Activated CD4-positive, alpha-beta T cell treated with anti-CD3 and anti-CD28 coated beads for 36 hours (primary cell): ENCODE measurements at regions not wholly inside any gene's neighbourhood (a gene's known extent, or its start where the extent isn't known, plus 50 kb on each side); places are given as distances from the start of the nearest gene placed in this dataset.

Experiments
- ATAC-seq: fragments of 200-7000 bp; cut with Tn5 transposase; one replicate; pipeline ENCODE4 v1.10.0; 2021; ENCODE audit warnings: mild to moderate bottlenecking, moderate library complexity
- CTCF ChIA-PET: fragments of 350-600 bp; sonication (Branson Sonifier 250); formaldehyde crosslinking; loops from one replicate; lab custom pipeline; 2021; ENCODE audit warnings: antibody characterized with exemption; lab: Charles Lee
- POLR2A ChIA-PET: fragments of 350-600 bp; sonication (Branson Sonifier 250); formaldehyde crosslinking; loops from one replicate; lab custom pipeline; 2021; ENCODE audit warnings: antibody characterized with exemption, inconsistent platforms; lab: Charles Lee
- DNase-seq: peaks from one replicate; pipeline ENCODE4 v3.0.0-alpha.2; 2020
- H3K27ac Mint-ChIP-seq: one replicate; pipeline ENCODE4 v1.8.0; 2021; ENCODE audit warnings: mixed read lengths
- H3K27me3 Mint-ChIP-seq: one replicate; pipeline ENCODE4 v1.8.0; 2021; ENCODE audit warnings: mixed read lengths
- H3K36me3 Mint-ChIP-seq: one replicate; pipeline ENCODE4 v1.8.0; 2021; ENCODE audit warnings: low read depth, mixed read lengths
- H3K4me1 Mint-ChIP-seq: one replicate; pipeline ENCODE4 v1.8.0; 2021; ENCODE audit warnings: mixed read lengths
- H3K4me3 Mint-ChIP-seq: one replicate; pipeline ENCODE4 v1.8.0; 2021; ENCODE audit warnings: mild to moderate bottlenecking, moderate library complexity, mixed read lengths
- H3K9me3 Mint-ChIP-seq: one replicate; pipeline ENCODE4 v1.8.0; 2021; ENCODE audit warnings: low read depth, mixed read lengths
- intact Hi-C, 2 experiments: fragments of 100-400 bp; cut with DNase I in 1 of 2; cut with micrococcal nuclease in 1 of 2; formaldehyde crosslinking; loops; one replicate each; pipeline versions ENCODE4 v1.14.2 to v1.15.1; 2022 to 2024; cut with DNase I, micrococcal nuclease

DNA sequence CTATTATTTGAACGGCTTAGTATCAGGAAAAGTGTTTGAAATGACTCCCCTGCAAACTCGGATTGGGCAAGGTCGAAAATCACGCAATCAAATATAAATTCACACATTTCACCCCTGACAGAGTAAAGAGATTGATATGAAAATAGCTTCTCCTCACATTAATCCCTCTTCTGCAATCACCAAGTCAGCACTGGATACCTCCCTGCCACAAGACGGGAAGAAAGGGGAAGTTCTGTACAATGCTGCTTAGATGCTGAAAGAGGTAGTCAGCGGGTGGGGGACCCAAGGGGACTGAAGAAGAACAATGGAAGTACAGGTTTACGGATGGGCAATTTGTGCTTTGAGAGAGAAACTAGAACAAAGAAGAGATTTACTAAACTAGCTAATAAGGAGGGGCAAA is 72.0 kb upstream of the ANK3 start:
- Mint-ChIP-seq H3K36me3 (peaks cover 6% of the 10 kb centered on the region), H3K9me3 (no peaks in the 10 kb centered on the region), H3K27me3 (no peaks in the 10 kb centered on the region), H3K4me3 (no peak overlapping the region), H3K4me1 (peaks cover 29% of the 10 kb centered on the region), H3K27ac (no peak overlapping the region)
- no peak for DNase-seq
- ATAC-seq, result no peak
- ChIA-PET POLR2A (no interaction called here), CTCF (interaction anchor here (0.6 to 1.1 kb wide), 4 partner anchors 20 to 361 kb away, joined by 3 to 4 read pairs (median 4); no protein-coding TSS in a partner anchor)
- intact Hi-C loops, result no loop called here

DNA sequence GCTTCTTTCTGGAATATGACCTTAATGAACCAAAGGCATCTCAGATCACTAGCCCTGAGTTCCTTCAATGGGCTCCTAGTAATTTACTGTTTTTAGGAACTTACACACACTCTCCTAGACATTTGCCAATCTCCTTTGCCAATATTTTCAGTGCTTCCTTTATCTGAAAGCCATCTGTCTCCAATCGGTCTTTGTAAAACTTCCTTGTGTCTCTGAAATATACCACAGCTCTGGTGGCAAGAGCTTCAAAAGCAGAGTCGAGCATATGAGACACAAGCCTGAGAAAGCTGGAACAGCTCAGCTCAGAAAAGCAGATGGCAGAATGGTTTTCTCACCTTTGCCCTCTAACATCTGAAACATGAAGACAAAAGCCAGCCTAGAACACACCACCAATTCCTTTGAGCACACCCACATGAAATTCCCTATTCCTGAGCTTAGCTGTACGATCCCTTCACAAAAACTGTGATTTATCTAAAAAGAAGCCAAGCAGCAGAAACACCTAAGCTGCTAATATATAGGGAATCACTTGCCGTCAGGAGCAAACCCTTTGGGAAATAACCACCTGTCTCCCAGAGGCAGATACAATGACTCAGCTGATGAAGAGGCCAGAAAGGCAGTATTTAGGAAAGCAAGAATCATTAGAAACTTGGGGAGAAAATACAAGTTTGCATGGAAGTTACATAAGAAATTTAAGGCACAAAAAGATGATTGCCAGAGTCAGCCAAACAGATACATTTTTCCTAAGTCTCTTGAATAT is 70.2 kb upstream of the ANK3 start:
- DNase-seq (no peak), ATAC-seq (no peak)
- Mint-ChIP-seq H3K27ac (no peak overlapping the region), H3K27me3 (no peaks in the 10 kb centered on the region), H3K4me1 (peaks cover 35% of the 10 kb centered on the region), H3K4me3 (no peak overlapping the region), H3K36me3 (peaks cover 3% of the 10 kb centered on the region), H3K9me3 (no peaks in the 10 kb centered on the region)
- ChIA-PET POLR2A (no interaction called here), CTCF (no interaction called here)
- intact Hi-C loops, result loop anchor here in 1 of 2 experiments (5.0 kb wide), 1 partner anchor 77 kb away; no protein-coding TSS in a partner anchor

DNA sequence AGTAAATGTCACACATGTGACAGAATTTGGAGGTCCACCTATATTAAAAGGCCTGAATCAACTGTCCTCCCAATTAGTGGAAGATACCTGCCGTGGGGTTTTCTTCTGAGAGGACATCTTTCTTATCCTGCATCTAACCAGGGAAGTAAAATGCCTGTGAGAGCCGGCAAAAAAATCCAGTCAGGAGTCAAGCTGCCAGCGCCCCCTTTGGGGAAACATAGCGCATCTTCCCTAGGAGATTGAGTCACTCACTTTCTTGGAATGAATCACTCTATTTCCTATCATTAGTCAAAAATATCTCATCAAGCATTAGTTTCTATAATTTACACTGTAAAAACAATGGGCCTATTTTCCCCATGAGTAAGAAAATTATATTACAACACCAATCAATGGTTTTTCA is 66.4 kb upstream of the ANK3 start:
- POLR2A ChIA-PET, result no interaction called here
- H3K4me1 Mint-ChIP-seq, result peaks cover 35% of the 10 kb centered on the region
- CTCF ChIA-PET, result no interaction called here
- DNase-seq, result no peak
- H3K27me3 Mint-ChIP-seq, result no peaks in the 10 kb centered on the region
- no peaks in the 10 kb centered on the region for H3K9me3 Mint-ChIP-seq
- H3K36me3 Mint-ChIP-seq, result no peaks in the 10 kb centered on the region
- intact Hi-C loops, result loop anchor here in 1 of 2 experiments (5.0 kb wide), 1 partner anchor 81 kb away; no protein-coding TSS in a partner anchor
- no peak for ATAC-seq
- H3K27ac Mint-ChIP-seq, result no peak overlapping the region
- no peak overlapping the region for H3K4me3 Mint-ChIP-seq

DNA sequence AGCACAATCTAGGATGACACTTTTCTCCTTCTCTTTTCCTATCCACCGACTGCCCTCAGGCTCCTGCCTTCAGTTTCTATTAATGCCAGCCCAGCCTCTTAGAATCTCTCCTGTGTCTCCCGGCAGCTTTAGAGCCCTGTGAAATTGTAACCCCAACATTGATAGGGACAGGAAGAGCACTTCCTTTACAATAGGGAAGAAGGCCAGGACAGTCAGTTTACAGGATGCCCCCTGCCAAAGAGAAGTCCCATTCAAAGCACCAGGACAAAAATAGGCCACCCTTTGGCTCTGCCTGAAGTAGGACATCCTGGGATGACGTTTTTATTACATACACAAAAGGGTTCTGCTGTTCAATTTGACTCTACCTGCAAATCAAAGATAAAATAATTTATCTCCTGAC is 64.7 kb upstream of the ANK3 start:
- CTCF ChIA-PET, result interaction anchor here (0.6 to 1.4 kb wide), 2 partner anchors 9 to 57 kb away, joined by 3 to 5 read pairs; no protein-coding TSS in a partner anchor
- Mint-ChIP-seq H3K27ac (no peak overlapping the region), H3K4me1 (peaks cover 27% of the 10 kb centered on the region), H3K36me3 (no peaks in the 10 kb centered on the region), H3K4me3 (no peak overlapping the region), H3K9me3 (no peaks in the 10 kb centered on the region), H3K27me3 (no peaks in the 10 kb centered on the region)
- ATAC-seq (no peak), DNase-seq (no peak)
- POLR2A ChIA-PET, result no interaction called here
- intact Hi-C loops, result no loop called here

DNA sequence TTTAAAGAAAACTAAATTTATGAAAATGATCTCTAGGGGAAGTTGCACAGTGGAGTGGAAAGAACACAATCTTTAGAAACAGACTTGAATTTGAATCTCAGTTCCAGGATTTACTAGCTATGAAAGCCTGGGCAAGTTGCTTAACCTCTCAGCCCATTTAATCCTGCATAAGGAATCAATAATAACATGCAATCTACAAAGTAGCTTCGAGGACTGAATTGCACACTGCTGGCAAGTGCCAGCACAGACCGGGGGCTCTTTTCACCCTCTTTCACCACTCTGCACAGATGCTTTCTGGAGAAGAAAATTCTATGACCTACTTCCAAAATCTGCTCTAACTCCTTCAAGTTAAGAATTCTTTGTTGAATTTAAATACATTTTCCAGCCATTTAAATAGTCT is 63.4 kb upstream of the ANK3 start:
- intact Hi-C loops, result no loop called here
- no peaks in the 10 kb centered on the region for H3K9me3 Mint-ChIP-seq
- CTCF ChIA-PET, result interaction anchor here (0.9 to 2.4 kb wide), 5 partner anchors 8 to 292 kb away, joined by 3 to 8 read pairs (median 3); no protein-coding TSS in a partner anchor
- POLR2A ChIA-PET, result no interaction called here
- DNase-seq, result no peak
- H3K4me1 Mint-ChIP-seq, result peaks cover 20% of the 10 kb centered on the region
- no peak overlapping the region for H3K27ac Mint-ChIP-seq
- no peaks in the 10 kb centered on the region for H3K27me3 Mint-ChIP-seq
- ATAC-seq, result no peak
- H3K4me3 Mint-ChIP-seq, result no peak overlapping the region
- H3K36me3 Mint-ChIP-seq, result no peaks in the 10 kb centered on the region

- Mint-ChIP-seq H3K4me3 (no peak overlapping the region), H3K36me3 (no peaks in the 10 kb centered on the region), H3K4me1 (peaks cover 24% of the 10 kb centered on the region), H3K9me3 (no peaks in the 10 kb centered on the region), H3K27me3 (no peaks in the 10 kb centered on the region), H3K27ac (no peak overlapping the region)
- DNase-seq (no peak), ATAC-seq (no peak)
- intact Hi-C loops, result no loop called here
- ChIA-PET POLR2A (no interaction called here), CTCF (interaction anchor here (0.8 to 1.5 kb wide), 2 partner anchors 9 to 196 kb away, joined by 3 to 4 read pairs; no protein-coding TSS in a partner anchor)
These were observed 60.6 kb upstream of the ANK3 start for GRCh38 chr10:60450291-60450690.

DNA sequence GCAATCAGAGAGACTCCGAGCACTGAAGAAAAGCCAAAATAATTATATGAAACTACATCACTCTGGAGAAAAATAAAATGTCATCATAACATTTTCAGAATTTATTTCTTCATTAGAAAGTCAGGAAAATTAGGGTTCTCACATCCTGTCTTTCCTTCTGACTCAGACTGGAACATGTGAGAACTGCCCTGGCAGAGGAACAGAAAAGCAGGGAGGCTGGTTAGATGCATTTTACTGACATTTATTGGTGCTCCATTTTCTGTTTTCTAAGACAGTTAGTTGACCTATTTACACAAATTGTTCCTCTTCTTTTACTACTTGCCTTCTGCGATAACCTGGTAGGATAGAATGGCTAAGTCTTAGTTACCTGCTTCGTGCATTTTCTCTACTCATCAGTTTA is 58.6 kb upstream of the ANK3 start:
- H3K4me3 Mint-ChIP-seq, result no peak overlapping the region
- H3K9me3 Mint-ChIP-seq, result no peaks in the 10 kb centered on the region
- CTCF ChIA-PET, result interaction anchor here (0.8 kb wide), 1 partner anchor 352 kb away, joined by 3 read pairs; no protein-coding TSS in a partner anchor
- H3K36me3 Mint-ChIP-seq, result no peaks in the 10 kb centered on the region
- DNase-seq, result no peak
- no peak overlapping the region for H3K27ac Mint-ChIP-seq
- no peak for ATAC-seq
- intact Hi-C loops, result no loop called here
- H3K27me3 Mint-ChIP-seq, result no peaks in the 10 kb centered on the region
- POLR2A ChIA-PET, result no interaction called here
- H3K4me1 Mint-ChIP-seq, result peaks cover 24% of the 10 kb centered on the region

DNA sequence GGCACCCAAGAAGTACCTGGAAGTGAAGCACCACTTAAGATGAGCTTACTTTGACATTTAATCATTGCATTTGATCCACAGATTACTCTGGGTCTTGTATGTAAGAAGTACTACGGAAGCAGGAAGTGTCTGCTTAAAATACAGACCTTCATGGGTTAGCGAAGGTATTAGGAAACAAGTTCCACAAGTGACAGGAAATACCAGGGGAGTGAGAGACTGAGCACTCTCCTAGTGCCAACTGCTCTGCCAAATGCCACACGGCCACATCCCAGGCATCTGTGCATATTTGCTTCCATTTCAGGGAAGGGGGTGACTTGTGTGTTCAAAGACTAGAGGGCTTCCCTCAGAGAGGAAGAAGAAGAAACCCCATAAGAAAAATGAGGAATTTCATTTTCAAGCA is 57.2 kb upstream of the ANK3 start:
- H3K27ac Mint-ChIP-seq, result peak overlapping the region; percentile 68
- no peak overlapping the region for H3K4me3 Mint-ChIP-seq
- DNase-seq (no peak), ATAC-seq (peak; percentile 81)
- H3K36me3 Mint-ChIP-seq, result peaks cover 2% of the 10 kb centered on the region
- no peaks in the 10 kb centered on the region for H3K9me3 Mint-ChIP-seq
- H3K27me3 Mint-ChIP-seq, result no peaks in the 10 kb centered on the region
- intact Hi-C loops, result no loop called here
- peaks cover 24% of the 10 kb centered on the region for H3K4me1 Mint-ChIP-seq
- ChIA-PET POLR2A (interaction anchor here (1.6 kb wide), 1 partner anchor 331 kb away, joined by 3 read pairs; the partner anchor contains the start of gene CDK1), CTCF (interaction anchor here (1.0 to 4.7 kb wide), 4 partner anchors 32 to 370 kb away, joined by 3 to 91 read pairs (median 7); no protein-coding TSS in a partner anchor)

DNA sequence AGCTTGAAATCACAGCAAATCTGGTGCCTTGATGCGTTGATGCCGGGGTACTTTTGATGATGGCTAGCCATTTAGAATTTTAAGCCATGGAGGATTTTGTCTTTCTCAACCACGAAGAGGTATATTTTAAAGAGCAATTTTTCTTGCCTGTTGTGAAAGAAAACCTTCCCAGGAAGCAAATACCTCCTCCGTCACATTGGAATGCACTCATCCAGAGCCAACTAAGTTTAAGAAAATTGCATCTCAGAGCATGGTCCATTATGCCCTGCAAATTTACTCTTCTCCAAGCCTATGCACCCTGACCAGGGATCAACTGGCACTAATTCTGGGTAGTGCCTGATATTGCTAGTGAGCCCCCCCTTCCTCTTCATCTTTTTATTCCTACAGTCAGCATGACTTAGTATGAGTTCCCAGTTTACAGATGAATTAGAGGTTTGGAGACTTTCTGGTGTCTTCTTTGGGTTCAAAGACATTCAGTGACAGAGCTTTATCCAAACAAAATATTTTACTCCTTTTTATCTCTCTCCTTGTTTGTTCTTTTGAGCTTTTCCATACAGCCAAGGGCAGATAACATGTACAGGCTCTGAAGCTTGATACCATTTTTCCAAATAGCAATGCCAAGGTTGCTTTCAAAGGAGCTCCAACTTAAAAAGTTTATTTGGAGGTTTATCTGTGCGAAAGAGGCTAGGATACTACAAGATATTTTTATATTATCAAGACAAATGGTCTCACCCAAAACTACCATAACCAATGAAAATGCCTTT is 56.6 kb upstream of the ANK3 start:
- Mint-ChIP-seq H3K4me1 (peaks cover 24% of the 10 kb centered on the region), H3K27me3 (no peaks in the 10 kb centered on the region), H3K4me3 (no peak overlapping the region), H3K9me3 (no peaks in the 10 kb centered on the region), H3K36me3 (peaks cover 2% of the 10 kb centered on the region), H3K27ac (no peak overlapping the region)
- ATAC-seq (no peak), DNase-seq (no peak)
- CTCF ChIA-PET, result interaction anchor here (1.0 to 4.7 kb wide), 8 partner anchors 10 to 371 kb away, joined by 3 to 91 read pairs (median 6); no protein-coding TSS in a partner anchor
- intact Hi-C loops, result no loop called here
- POLR2A ChIA-PET, result interaction anchor here (1.6 kb wide), 1 partner anchor 332 kb away, joined by 3 read pairs; the partner anchor contains the start of gene CDK1

- H3K9me3 Mint-ChIP-seq, result no peaks in the 10 kb centered on the region
- H3K27me3 Mint-ChIP-seq, result no peaks in the 10 kb centered on the region
- H3K36me3 Mint-ChIP-seq, result peaks cover 2% of the 10 kb centered on the region
- ChIA-PET CTCF (interaction anchor here (0.7 to 4.7 kb wide), 13 partner anchors 9 to 344 kb away, joined by 3 to 91 read pairs (median 5); no protein-coding TSS in a partner anchor), POLR2A (no interaction called here)
- intact Hi-C loops, result loop anchor here (1.0 to 2.0 kb wide), 2 partner anchors 203 to 324 kb away; no protein-coding TSS in a partner anchor
- no peak overlapping the region for H3K4me3 Mint-ChIP-seq
- H3K4me1 Mint-ChIP-seq, result peaks cover 29% of the 10 kb centered on the region
- no peak overlapping the region for H3K27ac Mint-ChIP-seq
- DNase-seq (no peak), ATAC-seq (no peak)
These were observed 54.9 kb upstream of the ANK3 start for GRCh38 chr10:60444494-60445064.

DNA sequence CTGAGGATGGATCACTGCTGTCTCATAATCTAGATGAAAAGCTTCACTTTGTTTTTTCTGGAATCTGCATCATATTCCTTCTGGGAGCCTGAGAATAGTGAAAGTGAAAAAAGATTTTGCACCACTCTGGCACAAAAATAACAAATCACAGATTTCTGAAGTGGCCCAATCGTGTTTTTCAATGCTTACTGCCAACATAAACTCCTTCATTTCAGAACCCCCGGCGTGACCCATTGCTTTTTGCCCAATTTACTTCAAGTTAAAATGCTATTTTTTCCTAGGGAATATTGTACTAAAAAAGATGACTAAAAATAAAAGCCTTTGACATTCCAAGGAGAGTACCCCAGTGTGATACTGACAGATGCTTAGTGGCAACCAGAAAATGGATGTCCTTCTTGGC is 53.7 kb upstream of the ANK3 start:
- no peak for ATAC-seq
- DNase-seq, result no peak
- Mint-ChIP-seq H3K9me3 (no peaks in the 10 kb centered on the region), H3K4me1 (peaks cover 27% of the 10 kb centered on the region), H3K27ac (no peak overlapping the region), H3K36me3 (peaks cover 2% of the 10 kb centered on the region), H3K4me3 (no peak overlapping the region), H3K27me3 (no peaks in the 10 kb centered on the region)
- ChIA-PET POLR2A (no interaction called here), CTCF (interaction anchor here (0.8 to 4.7 kb wide), 7 partner anchors 10 to 325 kb away, joined by 3 to 91 read pairs (median 4); no protein-coding TSS in a partner anchor)
- intact Hi-C loops, result no loop called here
